K562 (cell line): ENCODE measurements at regions not wholly inside any gene's neighbourhood (a gene's known extent, or its start where the extent isn't known, plus 50 kb on each side); places are given as distances from the start of the nearest gene placed in this dataset.

Experiments used
- ATAC-seq: fragments of 200-7000 bp; cut with Tn5 transposase; 3 replicates; pipeline ENCODE4 v1.9.1; 2020; ENCODE audit warnings: moderate library complexity
- BruUV-seq: library from RNA; stranded (reverse); fragments of 400-500 nt; replicated peaks from 2 replicates; lab custom pipeline; 2021; lab: Mats Ljungman, UMichigan
- CTCF ChIA-PET: fragments of 300-600 bp; formaldehyde crosslinking; extraction: SDS; loops from one replicate; lab custom pipeline; 2021; ENCODE audit warnings: low intra/inter-chr PET ratio; lab: Yijun Ruan, JAX
- POLR2A ChIA-PET: fragments of 300-600, 350-650 bp; sonication (Branson Sonifier 250); formaldehyde crosslinking; extraction: SDS; loops from one replicate; lab custom pipeline; 2021; ENCODE audit warnings: antibody characterized with exemption, inconsistent platforms; lab: Yijun Ruan, JAX
- DNase-seq, 4 experiments: peaks; one replicate each; pipeline versions ENCODE4 v3.0.0 to v3.0.0-alpha.2; 2011 to 2018; ENCODE audit warnings: low spot score in 3 of 4, mixed read lengths in 3 of 4; ENCODE audit errors: extremely low read depth in 1 of 4
- FAIRE-seq: peaks from 2 replicates; lab custom pipeline; 2011; peaks lifted over from hg19 to GRCh38; lab: Jason Lieb, UNC
- H2AFZ ChIP-seq: 2 replicates; pipeline ENCODE4 v1.6.0; 2011; ENCODE audit warnings: low read depth, low read length, control low read depth, inconsistent platforms
- H3K27ac ChIP-seq: fragments of 200-600 bp; 3 replicates; pipeline ENCODE4 v1.8.0; 2011; ENCODE audit warnings: low read depth, mild to moderate bottlenecking, control low read depth, inconsistent platforms, low read length, moderate library complexity, mixed read lengths; ENCODE audit errors: extremely low read depth
- H3K27me3 ChIP-seq, 2 experiments: fragments of 300-600 bp in 1 of 2; 2 replicates in 1 of 2; 3 replicates in 1 of 2; pipeline versions ENCODE4 v1.6.0 to v1.8.0; 2011; ENCODE audit warnings: inconsistent platforms in 2 of 2, low read length in 2 of 2, mild to moderate bottlenecking in 1 of 2, mixed read lengths in 1 of 2, moderate library complexity in 1 of 2; ENCODE audit not compliant: control insufficient read depth in 2 of 2, insufficient read depth in 2 of 2
- H3K36me3 ChIP-seq: fragments of 300-600 bp; 3 replicates; pipeline ENCODE4 v1.8.0; 2011; ENCODE audit warnings: mild to moderate bottlenecking, low read length, inconsistent platforms; ENCODE audit not compliant: control insufficient read depth, insufficient read depth
- H3K4me1 ChIP-seq, 2 experiments: fragments of 200-600 bp in 1 of 2; replicated peaks in 1 of 2; 2 replicates in 1 of 2; 3 replicates in 1 of 2; pipeline versions ENCODE4 v1.5.1 to v1.8.0; 2011; ENCODE audit warnings: inconsistent platforms in 2 of 2, low read length in 2 of 2, mild to moderate bottlenecking in 1 of 2, mixed read lengths in 1 of 2, moderate library complexity in 1 of 2; ENCODE audit not compliant: control insufficient read depth in 2 of 2, insufficient read depth in 2 of 2
- H3K4me2 ChIP-seq: 2 replicates; pipeline ENCODE4 v1.6.1; 2011; ENCODE audit warnings: low read length, control low read depth, inconsistent platforms, mixed read lengths; ENCODE audit not compliant: insufficient read depth
- H3K4me3 ChIP-seq: fragments of 200-600 bp; sonication (generic), shearing (Covaris generic); 2 replicates; pipeline ENCODE4 v1.5.1; 2016; ENCODE audit warnings: control low read depth, inconsistent platforms
- H3K79me2 ChIP-seq: fragments of 200-600 bp; 3 replicates; pipeline ENCODE4 v1.8.0; 2011; ENCODE audit warnings: low read length, inconsistent platforms; ENCODE audit not compliant: control insufficient read depth, insufficient read depth
- H3K9ac ChIP-seq, 2 experiments: 2 replicates each; pipeline versions ENCODE4 v1.6.0 to v1.6.1; 2011; ENCODE audit warnings: low read depth in 2 of 2, low read length in 2 of 2, control low read depth in 1 of 2, inconsistent platforms in 1 of 2, mild to moderate bottlenecking in 1 of 2, mixed read lengths in 1 of 2; ENCODE audit not compliant: insufficient read depth in 1 of 2
- H3K9me1 ChIP-seq: one replicate; pipeline ENCODE4 v1.6.0; 2011; ENCODE audit warnings: inconsistent platforms, mild to moderate bottlenecking, low read length, moderate library complexity; ENCODE audit not compliant: control insufficient read depth, insufficient read depth
- H3K9me3 ChIP-seq: replicated peaks from 2 replicates; pipeline ENCODE4 v1.5.1; 2011; ENCODE audit warnings: low read depth, low read length, inconsistent platforms; ENCODE audit not compliant: control insufficient read depth, insufficient read depth
- H4K20me1 ChIP-seq: replicated peaks from 2 replicates; pipeline ENCODE4 v1.6.1; 2011; ENCODE audit warnings: low read length, inconsistent platforms, mixed read lengths; ENCODE audit not compliant: control insufficient read depth, insufficient read depth
- E2F5 ChIP-seq: sonication (generic); formaldehyde crosslinking; IDR thresholded peaks from 2 replicates; pipeline ENCODE4 v1.8.0; 2022; ENCODE audit warnings: mild to moderate bottlenecking, missing genetic modification reagents
- ESRRA ChIP-seq: fragments of 450-650 bp; IDR thresholded peaks from 2 replicates; pipeline ENCODE4 v1.6.1; 2014; ENCODE audit warnings: low read depth, mild to moderate bottlenecking, moderate library complexity, borderline replicate concordance
- HBP1 ChIP-seq: fragments of 450-650 bp; formaldehyde crosslinking; IDR thresholded peaks from 2 replicates; pipeline ENCODE4 v1.4.0; 2022; ENCODE audit warnings: missing genetic modification characterization
- KLF16 ChIP-seq: IDR thresholded peaks from 2 replicates; pipeline ENCODE4 v1.6.1; 2016; ENCODE audit warnings: antibody characterized with exemption
- NCOA1 ChIP-seq: fragments of 450-650 bp; IDR thresholded peaks from 2 replicates; pipeline ENCODE4 v1.6.1; 2016; ENCODE audit warnings: low read depth
- SUPT5H ChIP-seq: fragments of 450-650 bp; IDR thresholded peaks from 2 replicates; pipeline ENCODE4 v1.6.1; 2016
- ZNF445 ChIP-seq: fragments of 250-450 bp; sonication (Bioruptor Pico); IDR thresholded peaks from 2 replicates; pipeline ENCODE4 v1.4.0; 2020; ENCODE audit warnings: low read depth, mild to moderate bottlenecking, moderate library complexity
- in situ Hi-C: fragments of 300-500 bp; cut with MboI; formaldehyde crosslinking; loops from 4 replicates; pipeline ENCODE4 v1.15.0; 2018; ENCODE audit warnings: inconsistent platforms, mixed read lengths
- intact Hi-C: fragments of 100-400 bp; cut with micrococcal nuclease; formaldehyde crosslinking; loops from 2 replicates; pipeline ENCODE4 v1.14.2; 2022
- TF ChIP-seq, protein P1 (sequence below): sonication (generic); formaldehyde crosslinking; IDR thresholded peaks from 2 replicates; pipeline ENCODE4 v1.9.0; 2022; ENCODE audit warnings: mild to moderate bottlenecking, missing genetic modification reagents
- TF ChIP-seq, protein P2 (sequence below): sonication (generic); formaldehyde crosslinking; IDR thresholded peaks from 2 replicates; pipeline ENCODE4 v1.8.1; 2023; ENCODE audit warnings: mild to moderate bottlenecking, missing genetic modification reagents
- TF ChIP-seq, protein P3 (sequence below), 3 experiments: fragments of 200-800 bp in 1 of 3; fragments of 250-450 bp in 1 of 3; fragments of 450-650 bp in 1 of 3; sonication (Bioruptor Pico) in 1 of 3; sonication (Bioruptor generic) in 1 of 3; formaldehyde crosslinking in 1 of 3; IDR thresholded peaks; 2 replicates each; pipeline versions ENCODE4 v1.6.1 to v1.8.0; 2016 to 2022; ENCODE audit warnings: mild to moderate bottlenecking in 2 of 3, missing genetic modification characterization in 2 of 3, missing compliant biosample characterization in 1 of 3, moderate library complexity in 1 of 3
- TF ChIP-seq, protein P4 (sequence below), 2 experiments: fragments of 150-350 bp in 1 of 2; IDR thresholded peaks; 2 replicates each; pipeline ENCODE4 v1.6.1; 2012 to 2016; ENCODE audit warnings: low read depth in 2 of 2, low read length in 2 of 2, mild to moderate bottlenecking in 1 of 2, moderate library complexity in 1 of 2

GRCh38 chr18:26778054-26778393 lies 87.5 kb downstream of the AQP4 start:
- BruUV-seq = no TSS peak
- H3K9me1 ChIP-seq = no peaks in the 10 kb centered on the region
- H4K20me1 ChIP-seq = no peaks in the 10 kb centered on the region
- no peak overlapping the region for H3K9ac ChIP-seq
- no peaks in the 10 kb centered on the region for H3K4me1 ChIP-seq
- no peaks in the 10 kb centered on the region for H3K27me3 ChIP-seq
- H3K4me2 ChIP-seq = no peak overlapping the region
- ChIA-PET POLR2A (no interaction called here), CTCF (no interaction called here)
- H2AFZ ChIP-seq = no peak overlapping the region
- in situ Hi-C loops = no loop called here
- H3K9me3 ChIP-seq = no peaks in the 10 kb centered on the region
- H3K36me3 ChIP-seq = no peaks in the 10 kb centered on the region
- H3K4me3 ChIP-seq = no peak overlapping the region
- intact Hi-C loops = no loop called here
- no peak overlapping the region for H3K27ac ChIP-seq
- H3K79me2 ChIP-seq = no peaks in the 10 kb centered on the region
- no peak for ATAC-seq
- FAIRE-seq = no peak
- DNase-seq = no peak
- TF ChIP-seq, protein P1, sequence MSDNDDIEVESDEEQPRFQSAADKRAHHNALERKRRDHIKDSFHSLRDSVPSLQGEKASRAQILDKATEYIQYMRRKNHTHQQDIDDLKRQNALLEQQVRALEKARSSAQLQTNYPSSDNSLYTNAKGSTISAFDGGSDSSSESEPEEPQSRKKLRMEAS = no peak
- TF ChIP-seq ESRRA = no peak
- no peak for TF ChIP-seq E2F5
- TF ChIP-seq KLF16 = no peak
- no peak for TF ChIP-seq NCOA1
- TF ChIP-seq, protein P2, sequence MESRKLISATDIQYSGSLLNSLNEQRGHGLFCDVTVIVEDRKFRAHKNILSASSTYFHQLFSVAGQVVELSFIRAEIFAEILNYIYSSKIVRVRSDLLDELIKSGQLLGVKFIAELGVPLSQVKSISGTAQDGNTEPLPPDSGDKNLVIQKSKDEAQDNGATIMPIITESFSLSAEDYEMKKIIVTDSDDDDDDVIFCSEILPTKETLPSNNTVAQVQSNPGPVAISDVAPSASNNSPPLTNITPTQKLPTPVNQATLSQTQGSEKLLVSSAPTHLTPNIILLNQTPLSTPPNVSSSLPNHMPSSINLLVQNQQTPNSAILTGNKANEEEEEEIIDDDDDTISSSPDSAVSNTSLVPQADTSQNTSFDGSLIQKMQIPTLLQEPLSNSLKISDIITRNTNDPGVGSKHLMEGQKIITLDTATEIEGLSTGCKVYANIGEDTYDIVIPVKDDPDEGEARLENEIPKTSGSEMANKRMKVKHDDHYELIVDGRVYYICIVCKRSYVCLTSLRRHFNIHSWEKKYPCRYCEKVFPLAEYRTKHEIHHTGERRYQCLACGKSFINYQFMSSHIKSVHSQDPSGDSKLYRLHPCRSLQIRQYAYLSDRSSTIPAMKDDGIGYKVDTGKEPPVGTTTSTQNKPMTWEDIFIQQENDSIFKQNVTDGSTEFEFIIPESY (CRISPR knock-in tag) = no peak
- TF ChIP-seq, protein P3, sequence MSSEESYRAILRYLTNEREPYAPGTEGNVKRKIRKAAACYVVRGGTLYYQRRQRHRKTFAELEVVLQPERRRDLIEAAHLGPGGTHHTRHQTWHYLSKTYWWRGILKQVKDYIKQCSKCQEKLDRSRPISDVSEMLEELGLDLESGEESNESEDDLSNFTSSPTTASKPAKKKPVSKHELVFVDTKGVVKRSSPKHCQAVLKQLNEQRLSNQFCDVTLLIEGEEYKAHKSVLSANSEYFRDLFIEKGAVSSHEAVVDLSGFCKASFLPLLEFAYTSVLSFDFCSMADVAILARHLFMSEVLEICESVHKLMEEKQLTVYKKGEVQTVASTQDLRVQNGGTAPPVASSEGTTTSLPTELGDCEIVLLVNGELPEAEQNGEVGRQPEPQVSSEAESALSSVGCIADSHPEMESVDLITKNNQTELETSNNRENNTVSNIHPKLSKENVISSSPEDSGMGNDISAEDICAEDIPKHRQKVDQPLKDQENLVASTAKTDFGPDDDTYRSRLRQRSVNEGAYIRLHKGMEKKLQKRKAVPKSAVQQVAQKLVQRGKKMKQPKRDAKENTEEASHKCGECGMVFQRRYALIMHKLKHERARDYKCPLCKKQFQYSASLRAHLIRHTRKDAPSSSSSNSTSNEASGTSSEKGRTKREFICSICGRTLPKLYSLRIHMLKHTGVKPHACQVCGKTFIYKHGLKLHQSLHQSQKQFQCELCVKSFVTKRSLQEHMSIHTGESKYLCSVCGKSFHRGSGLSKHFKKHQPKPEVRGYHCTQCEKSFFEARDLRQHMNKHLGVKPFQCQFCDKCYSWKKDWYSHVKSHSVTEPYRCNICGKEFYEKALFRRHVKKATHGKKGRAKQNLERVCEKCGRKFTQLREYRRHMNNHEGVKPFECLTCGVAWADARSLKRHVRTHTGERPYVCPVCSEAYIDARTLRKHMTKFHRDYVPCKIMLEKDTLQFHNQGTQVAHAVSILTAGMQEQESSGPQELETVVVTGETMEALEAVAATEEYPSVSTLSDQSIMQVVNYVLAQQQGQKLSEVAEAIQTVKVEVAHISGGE (CRISPR knock-in tag; IDR thresholded peaks at IDR 0.05) = no peak
- no peak for TF ChIP-seq HBP1 (CRISPR knock-in tag)
- no peak for TF ChIP-seq ZNF445 (CRISPR knock-in tag)
- no peak for TF ChIP-seq SUPT5H
- TF ChIP-seq, protein P4, sequence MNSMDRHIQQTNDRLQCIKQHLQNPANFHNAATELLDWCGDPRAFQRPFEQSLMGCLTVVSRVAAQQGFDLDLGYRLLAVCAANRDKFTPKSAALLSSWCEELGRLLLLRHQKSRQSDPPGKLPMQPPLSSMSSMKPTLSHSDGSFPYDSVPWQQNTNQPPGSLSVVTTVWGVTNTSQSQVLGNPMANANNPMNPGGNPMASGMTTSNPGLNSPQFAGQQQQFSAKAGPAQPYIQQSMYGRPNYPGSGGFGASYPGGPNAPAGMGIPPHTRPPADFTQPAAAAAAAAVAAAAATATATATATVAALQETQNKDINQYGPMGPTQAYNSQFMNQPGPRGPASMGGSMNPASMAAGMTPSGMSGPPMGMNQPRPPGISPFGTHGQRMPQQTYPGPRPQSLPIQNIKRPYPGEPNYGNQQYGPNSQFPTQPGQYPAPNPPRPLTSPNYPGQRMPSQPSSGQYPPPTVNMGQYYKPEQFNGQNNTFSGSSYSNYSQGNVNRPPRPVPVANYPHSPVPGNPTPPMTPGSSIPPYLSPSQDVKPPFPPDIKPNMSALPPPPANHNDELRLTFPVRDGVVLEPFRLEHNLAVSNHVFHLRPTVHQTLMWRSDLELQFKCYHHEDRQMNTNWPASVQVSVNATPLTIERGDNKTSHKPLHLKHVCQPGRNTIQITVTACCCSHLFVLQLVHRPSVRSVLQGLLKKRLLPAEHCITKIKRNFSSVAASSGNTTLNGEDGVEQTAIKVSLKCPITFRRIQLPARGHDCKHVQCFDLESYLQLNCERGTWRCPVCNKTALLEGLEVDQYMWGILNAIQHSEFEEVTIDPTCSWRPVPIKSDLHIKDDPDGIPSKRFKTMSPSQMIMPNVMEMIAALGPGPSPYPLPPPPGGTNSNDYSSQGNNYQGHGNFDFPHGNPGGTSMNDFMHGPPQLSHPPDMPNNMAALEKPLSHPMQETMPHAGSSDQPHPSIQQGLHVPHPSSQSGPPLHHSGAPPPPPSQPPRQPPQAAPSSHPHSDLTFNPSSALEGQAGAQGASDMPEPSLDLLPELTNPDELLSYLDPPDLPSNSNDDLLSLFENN (IDR thresholded peaks at IDR 0.05; ENCODE audit: low read depth in 2 of 2, low read length in 2 of 2) = no peak
